GM21381 (cell line): ENCODE measurements at regions not wholly inside any gene's neighbourhood (a gene's known extent, or its start where the extent isn't known, plus 50 kb on each side); places are given as distances from the start of the nearest gene placed in this dataset.

ENCODE experiments used
- ATAC-seq: cut with Tn5 transposase; IDR thresholded peaks from one replicate; pipeline ENCODE4 v1.9.1; 2021; ENCODE audit warnings: mild to moderate bottlenecking, moderate library complexity; ENCODE audit not compliant: unreplicated experiment

- ATAC-seq: no peak
Observed at GRCh38 chr15:60208709-60209108, 189.1 kb downstream of the ANXA2 start.

GRCh38 chr15:60212536-60212935 lies 185.2 kb downstream of the ANXA2 start:
- ATAC-seq: no peak

DNA sequence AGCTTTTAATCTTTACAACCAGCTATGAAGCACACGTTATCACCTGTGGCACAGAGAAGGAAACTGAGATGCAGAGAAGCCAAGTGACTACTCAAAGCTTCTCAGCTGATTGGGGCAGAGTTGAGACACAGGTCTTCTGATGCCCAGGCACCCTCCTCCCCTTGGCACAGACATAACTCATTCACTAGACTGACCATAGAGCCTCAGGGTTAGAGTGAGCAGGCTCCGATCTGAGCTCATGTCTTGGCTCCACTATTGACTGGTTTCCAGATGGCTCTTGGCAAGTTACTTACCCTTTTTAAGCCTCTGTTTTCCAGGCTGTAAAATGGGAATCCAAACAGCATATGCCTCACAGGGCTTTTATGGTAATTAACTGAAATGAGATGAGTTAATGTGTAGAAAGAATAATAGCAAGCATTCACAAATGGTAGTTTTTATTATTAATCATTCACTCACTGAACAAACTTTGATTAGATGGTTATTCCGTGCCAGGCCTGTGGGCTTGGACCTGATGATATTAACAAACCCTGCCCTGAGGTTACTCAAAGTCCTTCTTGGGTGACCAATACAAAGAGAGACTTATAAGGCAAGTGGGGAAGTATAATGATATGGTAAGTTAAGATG lies 184.3 kb downstream of the ANXA2 start:
- ATAC-seq: no peak

DNA sequence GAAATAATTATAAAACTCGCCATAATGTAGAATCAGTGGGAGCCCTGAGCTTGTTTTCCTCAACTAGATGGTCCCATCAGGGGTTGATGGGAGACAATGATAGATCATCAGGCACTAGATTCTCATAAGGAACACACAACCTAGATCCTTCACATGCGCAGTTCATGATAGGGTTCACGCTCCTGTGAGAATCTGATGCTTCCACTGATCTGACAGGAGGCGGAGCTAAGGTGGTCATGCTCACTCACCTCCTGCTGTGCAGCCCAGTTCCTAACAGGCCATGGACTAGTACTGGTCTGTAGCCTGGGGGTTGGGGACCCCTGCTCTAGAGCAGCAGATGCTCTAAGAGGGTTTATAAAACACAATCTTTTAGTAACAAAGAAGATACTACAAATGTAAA lies 183.6 kb downstream of the ANXA2 start:
- no peak for ATAC-seq

DNA sequence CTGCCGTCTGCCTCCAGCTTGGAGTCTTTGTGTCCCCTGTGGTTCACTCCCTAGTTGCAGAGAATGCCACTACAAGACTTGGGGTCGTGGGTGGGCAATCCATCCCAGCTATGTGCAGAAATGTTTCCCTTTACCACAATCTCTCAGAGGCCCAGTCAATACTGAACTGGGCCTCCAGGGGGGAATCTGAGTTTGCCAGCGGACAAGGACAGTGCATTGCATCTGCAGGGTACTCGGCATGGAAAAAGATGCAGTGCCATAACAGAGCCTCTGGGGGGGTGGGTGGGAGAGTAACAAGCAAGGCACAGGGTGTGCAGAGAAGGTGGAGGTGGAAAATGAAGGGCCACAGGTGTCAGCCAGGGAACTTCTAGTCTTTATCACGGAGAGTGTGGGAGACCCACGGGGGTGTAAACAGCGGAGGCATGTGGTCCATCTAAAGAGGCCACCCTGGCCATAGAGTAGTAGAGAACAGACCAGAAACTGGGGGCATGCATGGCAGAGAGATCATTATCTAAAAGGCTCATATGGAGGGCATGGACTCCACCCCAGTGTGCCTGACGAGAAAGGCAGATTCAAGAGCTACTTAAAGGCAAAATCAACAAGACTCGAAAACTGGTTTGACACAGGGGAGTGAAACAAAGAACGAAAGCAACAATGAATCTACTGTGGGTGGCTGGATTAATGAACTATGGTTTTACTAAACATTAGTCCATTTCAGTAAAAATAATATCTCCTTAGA lies 182.4 kb downstream of the ANXA2 start:
- no peak for ATAC-seq

DNA sequence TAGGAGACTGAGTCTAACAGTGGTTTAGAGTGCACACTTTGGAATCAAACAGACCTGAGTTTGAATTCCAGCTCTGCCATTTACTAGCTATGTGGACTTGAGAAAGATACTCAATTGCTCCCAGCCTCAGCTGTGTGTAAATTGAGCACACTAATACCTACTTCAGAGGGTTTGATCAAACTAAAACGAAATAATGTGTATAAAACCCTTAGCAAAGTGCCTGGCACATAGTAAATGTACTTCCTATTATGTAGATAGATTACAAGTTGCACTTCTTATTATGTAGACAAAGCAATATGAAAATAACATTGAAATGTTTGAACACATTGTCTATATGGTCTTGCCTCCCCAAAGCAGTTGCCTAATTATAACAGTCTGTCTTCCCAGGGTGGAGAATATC lies 180.6 kb downstream of the ANXA2 start:
- ATAC-seq: no peak

DNA sequence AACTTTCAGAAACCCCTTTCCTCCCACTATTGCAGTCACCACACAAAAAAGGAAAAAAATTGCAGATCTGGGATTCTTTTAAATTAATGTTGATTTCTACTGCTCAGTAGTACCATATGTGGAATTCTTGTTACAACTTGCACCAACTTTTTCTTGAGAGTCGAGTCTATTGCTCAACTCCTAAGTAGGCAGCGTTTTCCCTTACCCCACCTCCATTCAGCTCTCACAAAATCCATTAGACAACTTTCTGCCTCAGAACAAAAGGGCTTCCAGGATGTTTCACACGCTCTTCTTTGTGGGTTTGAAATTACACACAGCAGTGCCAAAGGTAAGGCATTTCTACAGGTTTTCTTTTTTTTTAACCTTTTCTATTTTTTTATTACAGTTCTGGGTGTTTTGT lies 179.5 kb downstream of the ANXA2 start:
- no peak for ATAC-seq

- no peak for ATAC-seq
Observed at GRCh38 chr15:60219866-60220265, 177.9 kb downstream of the ANXA2 start.

GRCh38 chr15:60221356-60221755 lies 176.4 kb downstream of the ANXA2 start:
- no peak for ATAC-seq

DNA sequence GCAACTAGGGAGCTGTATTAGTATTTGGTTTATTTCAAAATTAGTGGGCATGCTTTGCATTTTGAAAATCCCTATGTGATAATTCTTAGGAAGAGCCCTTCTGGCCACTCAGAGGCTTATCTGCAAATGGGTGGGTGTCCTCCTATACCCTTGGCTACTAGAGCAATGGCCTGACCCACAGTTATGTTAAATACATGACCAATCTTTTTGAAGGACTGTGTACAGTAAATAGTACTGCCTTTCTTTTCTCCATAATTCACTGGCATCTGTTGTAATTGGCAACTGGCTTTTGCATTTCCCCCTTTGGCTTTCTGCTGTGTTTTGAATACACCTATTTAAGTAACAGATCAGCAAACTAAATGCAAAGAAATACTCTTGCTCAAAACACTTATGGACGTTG lies 175.4 kb downstream of the ANXA2 start:
- ATAC-seq: no peak

DNA sequence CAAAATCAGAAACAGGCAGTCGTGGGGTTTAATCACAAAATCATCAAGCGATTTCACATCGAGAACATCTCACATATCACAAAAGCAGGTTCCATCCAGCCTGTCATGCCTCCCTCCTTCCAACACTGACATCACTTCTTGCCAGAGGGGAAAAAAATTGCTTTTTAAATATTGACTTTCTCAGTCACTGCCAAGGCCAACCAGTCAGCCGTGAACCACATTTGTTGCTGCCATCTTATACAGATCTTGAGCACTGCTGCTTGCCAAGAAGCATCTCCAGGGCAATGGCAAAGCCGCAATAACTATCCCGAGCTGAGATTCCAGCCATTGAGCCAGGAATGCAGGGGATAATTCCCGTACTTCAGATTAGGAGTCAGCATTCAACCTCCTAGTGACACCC lies 174.6 kb downstream of the ANXA2 start:
- ATAC-seq: no peak

DNA sequence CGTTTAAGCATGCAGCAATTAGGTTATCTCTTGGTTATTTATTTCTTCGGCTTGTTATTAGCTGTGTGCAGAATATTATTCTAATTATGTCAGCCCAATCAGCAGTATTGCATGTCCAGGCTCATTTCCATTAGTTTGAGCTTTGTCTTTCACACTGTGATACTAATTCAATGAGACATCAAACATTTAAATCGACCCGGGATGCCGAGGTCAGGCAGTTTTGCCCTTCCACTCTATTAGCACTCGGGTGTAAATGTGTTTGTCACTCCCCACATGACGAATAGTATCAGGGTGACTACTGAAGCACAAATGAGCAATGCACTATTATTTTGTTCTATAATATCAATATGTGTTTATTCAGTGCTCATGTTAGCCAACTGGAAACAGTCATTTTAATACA lies 170.9 kb downstream of the ANXA2 start:
- no peak for ATAC-seq

- ATAC-seq: no peak
Observed at GRCh38 chr15:60228101-60228500, 169.7 kb downstream of the ANXA2 start.

DNA sequence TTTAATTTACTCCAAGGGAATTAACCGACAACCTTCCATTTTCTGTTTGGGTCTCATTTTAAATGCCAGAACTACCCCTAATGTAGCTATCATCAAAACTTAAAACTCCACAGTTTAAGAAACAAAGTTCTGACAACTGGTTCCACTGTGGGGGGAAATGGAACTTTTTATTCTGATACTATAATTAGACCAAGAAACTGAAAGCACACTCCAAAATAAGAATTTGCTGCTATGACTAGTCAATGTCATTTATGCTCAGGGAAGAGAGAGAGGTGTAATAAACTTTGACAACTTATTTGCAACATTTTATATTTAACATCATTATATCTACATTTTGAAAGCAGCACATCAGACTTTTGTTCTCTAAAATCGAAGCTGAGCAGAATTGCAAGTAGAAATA lies 169.2 kb downstream of the ANXA2 start:
- ATAC-seq: no peak

GRCh38 chr15:60235951-60236710 lies 161.7 kb downstream of the ANXA2 start:
- no peak for ATAC-seq

DNA sequence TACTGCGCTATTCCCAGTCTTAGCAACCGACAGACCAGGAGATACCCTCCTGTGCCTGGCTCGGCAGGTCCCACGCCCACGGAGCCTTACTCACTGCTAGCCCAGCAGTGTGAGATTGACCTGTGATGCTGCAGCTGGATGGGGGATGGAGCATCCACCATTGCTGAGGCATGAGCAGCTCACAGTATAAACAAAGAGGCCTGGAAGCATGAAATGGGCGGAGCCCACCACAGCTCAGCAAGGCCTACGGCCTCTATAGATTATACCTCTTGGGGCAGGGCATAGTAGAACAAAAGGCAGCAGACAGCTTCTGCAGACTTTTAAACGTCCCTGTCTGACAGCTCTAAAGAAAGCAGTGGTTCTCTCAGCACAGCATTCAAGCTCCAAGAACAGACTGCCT lies 160.3 kb downstream of the ANXA2 start:
- no peak for ATAC-seq

GRCh38 chr15:60243769-60244168 lies 154.0 kb downstream of the ANXA2 start:
- no peak for ATAC-seq

DNA sequence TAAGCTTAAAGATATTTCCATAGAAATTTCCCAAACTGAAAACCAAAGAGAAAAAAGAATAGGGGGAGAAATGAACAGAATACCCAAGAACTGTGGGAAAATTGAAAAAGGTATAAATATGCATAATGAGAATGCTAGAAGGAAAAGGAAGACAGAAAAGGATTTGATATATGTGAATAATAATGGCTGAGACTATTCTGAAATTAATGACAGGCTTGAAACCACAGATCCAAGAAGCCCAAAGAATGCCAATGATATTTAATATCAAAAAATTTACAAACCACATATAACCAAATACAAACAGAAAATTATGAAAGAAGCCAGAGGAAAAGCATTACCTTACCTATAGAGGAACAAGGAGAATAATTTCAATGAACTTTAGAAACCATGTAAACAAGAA lies 153.0 kb downstream of the ANXA2 start:
- ATAC-seq: no peak

GRCh38 chr15:60250316-60250715 lies 147.5 kb downstream of the ANXA2 start:
- no peak for ATAC-seq

- no peak for ATAC-seq
Observed at GRCh38 chr15:60251300-60252070, 146.3 kb downstream of the ANXA2 start.

DNA sequence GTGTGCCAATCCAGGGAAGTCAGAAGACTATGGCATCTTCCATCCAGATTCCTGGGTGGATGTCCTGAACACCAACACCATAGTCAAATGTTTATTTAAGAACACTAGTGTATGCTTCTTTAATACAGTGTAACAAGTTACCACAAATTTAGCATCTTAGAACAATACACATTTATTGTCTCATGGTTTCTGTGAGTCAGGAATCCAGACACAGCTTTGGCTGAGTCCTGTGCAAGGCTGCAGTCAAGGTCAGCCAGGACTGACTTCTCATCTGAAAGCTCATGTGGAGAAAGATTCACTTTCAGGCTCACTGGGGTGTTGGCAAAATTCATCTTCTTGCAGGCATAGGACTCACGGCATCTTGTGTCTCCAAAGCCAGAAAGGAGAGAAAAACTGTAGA lies 143.4 kb downstream of the ANXA2 start:
- no peak for ATAC-seq
